ENCODE measurements at regions not wholly inside any gene's neighbourhood (a gene's known extent, or its start where the extent isn't known, plus 50 kb on each side); places are given as distances from the start of the nearest gene placed in this dataset.

DNA sequence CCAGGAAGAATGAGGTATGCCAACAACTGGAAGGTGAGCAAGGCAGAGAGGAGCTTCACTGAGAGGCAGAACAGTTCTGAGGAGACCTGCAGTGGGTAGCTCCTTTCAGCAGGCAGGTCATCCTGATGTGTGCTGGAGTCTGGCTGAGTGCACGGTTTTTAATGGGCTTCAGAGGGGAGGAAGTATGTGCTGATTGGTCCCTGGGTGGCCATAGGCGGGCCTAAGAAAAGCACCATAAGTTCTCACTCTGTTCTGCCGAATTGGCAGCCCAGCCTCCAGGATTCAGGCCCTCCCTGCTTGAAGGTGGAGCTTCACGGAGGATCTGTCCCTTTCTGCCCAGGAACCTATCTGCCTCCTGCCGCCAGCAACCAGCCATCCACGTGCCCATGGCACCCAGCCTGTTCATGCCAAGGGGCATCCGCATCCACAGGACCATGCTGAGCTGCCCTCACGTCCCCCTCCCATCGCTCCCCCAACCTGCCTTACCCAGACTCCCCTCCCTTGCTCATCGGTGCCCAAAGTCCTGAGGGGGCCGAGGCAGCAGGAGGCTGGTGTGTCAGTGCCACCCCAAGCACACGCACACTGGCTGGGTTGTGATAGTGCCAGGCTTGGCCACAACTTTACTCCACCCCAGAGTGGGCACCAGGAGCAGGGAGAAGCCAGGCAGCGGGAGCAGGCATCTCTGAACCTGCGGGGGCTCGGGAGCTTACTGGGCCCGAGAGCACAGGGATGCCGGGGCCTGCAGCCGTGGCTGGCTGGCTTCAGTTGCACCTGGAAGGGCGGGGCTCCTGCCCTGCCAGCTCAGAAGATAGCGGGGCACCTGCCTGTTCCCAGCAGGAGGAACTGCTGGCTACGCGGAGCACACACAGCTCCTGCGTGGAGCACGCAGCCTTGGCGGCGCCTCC is 608.4 kb upstream of the FOXG1 start:
- TF ChIP-seq EZH2 (IDR thresholded peaks at IDR 0.05; ENCODE audit: borderline replicate concordance, insufficient read depth, low read depth, low read length, poor library complexity, severe bottlenecking) (no peak), CTCF (IDR thresholded peaks at IDR 0.05) (no peak)
